ENCODE measurements at regions not wholly inside any gene's neighbourhood (a gene's known extent, or its start where the extent isn't known, plus 50 kb on each side); places are given as distances from the start of the nearest gene placed in this dataset.

GRCh38 chr3:152621967-152622810 is 212.7 kb upstream of the P2RY1 start:
- H3K27me3 ChIP-seq, result no peaks in the 10 kb centered on the region
- no peak overlapping the region for H3K4me2 ChIP-seq
- H3K9me3 ChIP-seq (ENCODE audit: low read depth), result no peaks in the 10 kb centered on the region
- no peaks in the 10 kb centered on the region for H3K36me3 ChIP-seq (replicated peaks; ENCODE audit: insufficient read depth, low read depth)
- TF ChIP-seq EZH2phosphoT487 (IDR thresholded peaks at IDR 0.05; ENCODE audit: low read depth, severe bottlenecking, unreplicated experiment) (no peak), EZH2 (IDR thresholded peaks at IDR 0.05; ENCODE audit: borderline replicate concordance) (no peak), CTCF (IDR thresholded peaks at IDR 0.05; ENCODE audit: poor library complexity) (no peak)
- WGBS (ENCODE audit: low lambda C conversion rate, missing lambda C conversion rate), result 75% methylated on average over 4 of the region's 4 CpGs
- no peak overlapping the region for H3K27ac ChIP-seq
- H3K4me1 ChIP-seq (ENCODE audit: insufficient read depth), result peaks cover 7% of the 10 kb centered on the region
- H4K20me1 ChIP-seq (ENCODE audit: insufficient read depth, poor library complexity, severe bottlenecking), result no peaks in the 10 kb centered on the region
- H3K9me2 ChIP-seq (replicated peaks; ENCODE audit: insufficient read depth), result no peaks in the 10 kb centered on the region
- H2AFZ ChIP-seq, result no peak overlapping the region
- no peak for DNase-seq (ENCODE audit: low spot score)
- no peak overlapping the region for H3K4me3 ChIP-seq
- H3K79me2 ChIP-seq, result no peaks in the 10 kb centered on the region

- Histone ChIP-seq H3K27ac (no peak overlapping the region), H3K9me2 (replicated peaks; ENCODE audit: insufficient read depth) (no peaks in the 10 kb centered on the region), H4K20me1 (ENCODE audit: insufficient read depth, poor library complexity, severe bottlenecking) (no peaks in the 10 kb centered on the region), H3K79me2 (no peaks in the 10 kb centered on the region), H3K4me3 (no peak overlapping the region), H2AFZ (no peak overlapping the region), H3K9me3 (ENCODE audit: low read depth) (no peaks in the 10 kb centered on the region), H3K27me3 (no peaks in the 10 kb centered on the region), H3K4me1 (ENCODE audit: insufficient read depth) (peaks cover 7% of the 10 kb centered on the region), H3K36me3 (replicated peaks; ENCODE audit: insufficient read depth, low read depth) (no peaks in the 10 kb centered on the region), H3K4me2 (no peak overlapping the region)
- TF ChIP-seq EZH2 (IDR thresholded peaks at IDR 0.05; ENCODE audit: borderline replicate concordance) (no peak), CTCF (IDR thresholded peaks at IDR 0.05; ENCODE audit: poor library complexity) (no peak), EZH2phosphoT487 (IDR thresholded peaks at IDR 0.05; ENCODE audit: low read depth, severe bottlenecking, unreplicated experiment) (no peak)
- WGBS (ENCODE audit: low lambda C conversion rate, missing lambda C conversion rate), result 90% methylated on average over 2 of the region's 2 CpGs
- no peak for DNase-seq (ENCODE audit: low spot score)
These were observed 212.1 kb upstream of the P2RY1 start for GRCh38 chr3:152622811-152623167.

- Histone ChIP-seq H2AFZ (no peak overlapping the region), H3K9me2 (replicated peaks; ENCODE audit: insufficient read depth) (no peaks in the 10 kb centered on the region), H3K36me3 (replicated peaks; ENCODE audit: insufficient read depth, low read depth) (no peaks in the 10 kb centered on the region), H3K79me2 (no peaks in the 10 kb centered on the region), H3K27me3 (no peaks in the 10 kb centered on the region), H4K20me1 (ENCODE audit: insufficient read depth, poor library complexity, severe bottlenecking) (no peaks in the 10 kb centered on the region), H3K4me2 (no peak overlapping the region), H3K9me3 (ENCODE audit: low read depth) (no peaks in the 10 kb centered on the region), H3K4me3 (no peak overlapping the region), H3K27ac (no peak overlapping the region), H3K4me1 (ENCODE audit: insufficient read depth) (peaks cover 7% of the 10 kb centered on the region)
- TF ChIP-seq EZH2 (IDR thresholded peaks at IDR 0.05; ENCODE audit: borderline replicate concordance) (no peak), EZH2phosphoT487 (IDR thresholded peaks at IDR 0.05; ENCODE audit: low read depth, severe bottlenecking, unreplicated experiment) (no peak), CTCF (IDR thresholded peaks at IDR 0.05; ENCODE audit: poor library complexity) (no peak)
- WGBS (ENCODE audit: low lambda C conversion rate, missing lambda C conversion rate), result 85% methylated on average over 5 of the region's 5 CpGs
- no peak for DNase-seq (ENCODE audit: low spot score)
These were observed 211.5 kb upstream of the P2RY1 start for GRCh38 chr3:152623286-152623911.

All from hepatocyte (in vitro differentiated cells).